ENCODE measurements at regions not wholly inside any gene's neighbourhood (a gene's known extent, or its start where the extent isn't known, plus 50 kb on each side); places are given as distances from the start of the nearest gene placed in this dataset.

- TF ChIP-seq, protein P1, sequence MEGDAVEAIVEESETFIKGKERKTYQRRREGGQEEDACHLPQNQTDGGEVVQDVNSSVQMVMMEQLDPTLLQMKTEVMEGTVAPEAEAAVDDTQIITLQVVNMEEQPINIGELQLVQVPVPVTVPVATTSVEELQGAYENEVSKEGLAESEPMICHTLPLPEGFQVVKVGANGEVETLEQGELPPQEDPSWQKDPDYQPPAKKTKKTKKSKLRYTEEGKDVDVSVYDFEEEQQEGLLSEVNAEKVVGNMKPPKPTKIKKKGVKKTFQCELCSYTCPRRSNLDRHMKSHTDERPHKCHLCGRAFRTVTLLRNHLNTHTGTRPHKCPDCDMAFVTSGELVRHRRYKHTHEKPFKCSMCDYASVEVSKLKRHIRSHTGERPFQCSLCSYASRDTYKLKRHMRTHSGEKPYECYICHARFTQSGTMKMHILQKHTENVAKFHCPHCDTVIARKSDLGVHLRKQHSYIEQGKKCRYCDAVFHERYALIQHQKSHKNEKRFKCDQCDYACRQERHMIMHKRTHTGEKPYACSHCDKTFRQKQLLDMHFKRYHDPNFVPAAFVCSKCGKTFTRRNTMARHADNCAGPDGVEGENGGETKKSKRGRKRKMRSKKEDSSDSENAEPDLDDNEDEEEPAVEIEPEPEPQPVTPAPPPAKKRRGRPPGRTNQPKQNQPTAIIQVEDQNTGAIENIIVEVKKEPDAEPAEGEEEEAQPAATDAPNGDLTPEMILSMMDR (conservative IDR thresholded peaks at IDR 0.05; ENCODE audit: low read depth in 2 of 2): no peak
- TF ChIP-seq NANOG (IDR thresholded peaks at IDR 0.05; ENCODE audit: borderline replicate concordance) (no peak), POLR2AphosphoS5 (IDR thresholded peaks at IDR 0.05; ENCODE audit: low read depth) (no peak), EZH2 (IDR thresholded peaks at IDR 0.05; ENCODE audit: low read depth, unreplicated experiment) (no peak), JUNB (IDR thresholded peaks at IDR 0.05; ENCODE audit: unreplicated experiment) (no peak), ZNF331 (CRISPR knock-in tag; IDR thresholded peaks at IDR 0.05; ENCODE audit: low read depth) (no peak)
Observed at GRCh38 chr21:28690196-28690595, 302.5 kb downstream of the LTN1 start (continued).

DNA sequence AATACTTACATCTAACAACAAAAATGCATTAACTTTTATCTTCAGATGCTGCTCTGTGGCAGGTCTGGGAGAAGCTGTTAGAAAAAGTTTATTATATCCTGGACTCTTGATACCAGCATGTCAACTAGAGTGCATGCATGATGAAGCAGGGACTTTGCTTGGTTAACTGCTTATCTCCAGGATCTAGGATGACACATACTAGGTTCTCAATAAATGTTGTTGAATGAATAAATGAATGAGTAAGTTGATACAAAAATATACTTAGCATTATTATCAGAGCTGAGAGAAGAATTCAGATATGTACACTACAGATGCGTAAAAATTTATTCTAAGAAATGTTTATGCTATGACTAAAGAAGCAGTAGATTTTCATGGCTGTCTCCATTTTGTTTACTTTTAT is 304.3 kb downstream of the LTN1 start:
- no peaks in the 10 kb centered on the region for H3K36me3 ChIP-seq (ENCODE audit: insufficient read depth)
- H3K4me3 ChIP-seq: no peak overlapping the region
- Mint-ChIP-seq H3K4me1 (peaks cover 4% of the 10 kb centered on the region; the same call in 2 of the 3 replicates), H3K27ac (no peak overlapping the region), H3K27me3 (ENCODE audit: insufficient read depth, low read depth, poor library complexity) (peaks cover 3% of the 10 kb centered on the region), H3K4me3 (no peak overlapping the region), H3K36me3 (ENCODE audit: low read depth) (no peaks in the 10 kb centered on the region), H3K9me3 (no peaks in the 10 kb centered on the region)
- no peak overlapping the region for H3K4me2 ChIP-seq
- DNase-seq (ENCODE audit: low spot score) (no peak), ATAC-seq (no peak)
- no peaks in the 10 kb centered on the region for H4K20me1 ChIP-seq (replicated peaks; ENCODE audit: insufficient read depth)
- H3K4me1 ChIP-seq (ENCODE audit: insufficient read depth): peaks cover 5% of the 10 kb centered on the region
- no peak for TF ChIP-seq ETS1 (IDR thresholded peaks at IDR 0.05)
- no peak for TF ChIP-seq ZNF114 (CRISPR knock-in tag; IDR thresholded peaks at IDR 0.05)
- TF ChIP-seq POLR2AphosphoS5 (IDR thresholded peaks at IDR 0.05; ENCODE audit: low read depth): no peak
- no peak for TF ChIP-seq JUNB (IDR thresholded peaks at IDR 0.05; ENCODE audit: unreplicated experiment)
- H3K79me2 ChIP-seq (replicated peaks; ENCODE audit: insufficient read depth): no peaks in the 10 kb centered on the region
- no peaks in the 10 kb centered on the region for H3K27me3 ChIP-seq (ENCODE audit: insufficient read depth)
- H3F3A ChIP-seq (replicated peaks; ENCODE audit: low read depth): no peaks in the 10 kb centered on the region
- no peak overlapping the region for H3K27ac ChIP-seq (ENCODE audit: low read depth)
- H3K9me2 ChIP-seq (ENCODE audit: insufficient read depth): 0 out of 2 replicates have a peak, but pooled peaks cover under 1% of the 10 kb centered on the region
- no peak overlapping the region for H2AFZ ChIP-seq

DNA sequence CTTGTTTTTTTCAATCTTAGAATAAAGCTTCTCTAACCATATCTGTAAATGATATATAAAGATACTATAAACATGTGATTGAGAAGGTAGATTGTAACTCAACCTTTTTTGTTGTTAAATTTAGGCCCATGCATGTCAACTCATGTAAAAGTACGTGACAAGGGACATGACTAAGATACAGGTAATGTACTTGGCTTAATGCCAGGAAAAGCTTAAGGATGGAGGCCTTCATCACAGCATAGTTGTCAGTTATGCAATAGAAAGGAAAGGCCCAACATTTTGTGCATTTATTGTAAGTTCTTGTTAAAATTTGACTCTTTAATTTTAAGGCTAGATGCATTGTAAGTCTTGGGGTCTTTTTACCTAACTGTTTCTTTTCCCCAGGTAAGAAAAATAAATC is 305.1 kb downstream of the LTN1 start:
- Histone ChIP-seq H3K27me3 (ENCODE audit: insufficient read depth) (no peaks in the 10 kb centered on the region), H3K27ac (ENCODE audit: low read depth) (no peak overlapping the region), H3K9me2 (ENCODE audit: insufficient read depth) (0 out of 2 replicates have a peak, but pooled peaks cover 2% of the 10 kb centered on the region), H3K79me2 (replicated peaks; ENCODE audit: insufficient read depth) (no peaks in the 10 kb centered on the region), H4K20me1 (replicated peaks; ENCODE audit: insufficient read depth) (no peaks in the 10 kb centered on the region), H3K4me3 (no peak overlapping the region), H3K36me3 (ENCODE audit: insufficient read depth) (no peaks in the 10 kb centered on the region), H3K4me2 (no peak overlapping the region), H3K4me1 (ENCODE audit: insufficient read depth) (peaks cover 5% of the 10 kb centered on the region), H2AFZ (no peak overlapping the region), H3F3A (replicated peaks; ENCODE audit: low read depth) (no peaks in the 10 kb centered on the region)
- no peak for ATAC-seq
- Mint-ChIP-seq H3K9me3 (no peaks in the 10 kb centered on the region), H3K36me3 (ENCODE audit: low read depth) (no peaks in the 10 kb centered on the region), H3K4me3 (no peak overlapping the region), H3K27ac (no peak overlapping the region), H3K4me1 (peaks cover 4% of the 10 kb centered on the region; the same call in 2 of the 3 replicates), H3K27me3 (ENCODE audit: insufficient read depth, low read depth, poor library complexity) (no peaks in the 10 kb centered on the region)
- DNase-seq (ENCODE audit: low spot score): no peak
- TF ChIP-seq ETS1 (IDR thresholded peaks at IDR 0.05) (no peak), CREB1 (CRISPR knock-in tag; IDR thresholded peaks at IDR 0.05; ENCODE audit: low read depth) (no peak), JUNB (IDR thresholded peaks at IDR 0.05; ENCODE audit: unreplicated experiment) (no peak), NANOG (IDR thresholded peaks at IDR 0.05; ENCODE audit: borderline replicate concordance) (no peak)
- TF ChIP-seq, protein P2, sequence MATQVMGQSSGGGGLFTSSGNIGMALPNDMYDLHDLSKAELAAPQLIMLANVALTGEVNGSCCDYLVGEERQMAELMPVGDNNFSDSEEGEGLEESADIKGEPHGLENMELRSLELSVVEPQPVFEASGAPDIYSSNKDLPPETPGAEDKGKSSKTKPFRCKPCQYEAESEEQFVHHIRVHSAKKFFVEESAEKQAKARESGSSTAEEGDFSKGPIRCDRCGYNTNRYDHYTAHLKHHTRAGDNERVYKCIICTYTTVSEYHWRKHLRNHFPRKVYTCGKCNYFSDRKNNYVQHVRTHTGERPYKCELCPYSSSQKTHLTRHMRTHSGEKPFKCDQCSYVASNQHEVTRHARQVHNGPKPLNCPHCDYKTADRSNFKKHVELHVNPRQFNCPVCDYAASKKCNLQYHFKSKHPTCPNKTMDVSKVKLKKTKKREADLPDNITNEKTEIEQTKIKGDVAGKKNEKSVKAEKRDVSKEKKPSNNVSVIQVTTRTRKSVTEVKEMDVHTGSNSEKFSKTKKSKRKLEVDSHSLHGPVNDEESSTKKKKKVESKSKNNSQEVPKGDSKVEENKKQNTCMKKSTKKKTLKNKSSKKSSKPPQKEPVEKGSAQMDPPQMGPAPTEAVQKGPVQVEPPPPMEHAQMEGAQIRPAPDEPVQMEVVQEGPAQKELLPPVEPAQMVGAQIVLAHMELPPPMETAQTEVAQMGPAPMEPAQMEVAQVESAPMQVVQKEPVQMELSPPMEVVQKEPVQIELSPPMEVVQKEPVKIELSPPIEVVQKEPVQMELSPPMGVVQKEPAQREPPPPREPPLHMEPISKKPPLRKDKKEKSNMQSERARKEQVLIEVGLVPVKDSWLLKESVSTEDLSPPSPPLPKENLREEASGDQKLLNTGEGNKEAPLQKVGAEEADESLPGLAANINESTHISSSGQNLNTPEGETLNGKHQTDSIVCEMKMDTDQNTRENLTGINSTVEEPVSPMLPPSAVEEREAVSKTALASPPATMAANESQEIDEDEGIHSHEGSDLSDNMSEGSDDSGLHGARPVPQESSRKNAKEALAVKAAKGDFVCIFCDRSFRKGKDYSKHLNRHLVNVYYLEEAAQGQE (IDR thresholded peaks at IDR 0.05; ENCODE audit: unreplicated experiment): no peak
- TF ChIP-seq, protein P1 (conservative IDR thresholded peaks at IDR 0.05; ENCODE audit: low read depth in 2 of 2): no peak

Measured in GM23338 (cell line).